Immature natural killer cell (primary cell): ENCODE measurements at regions not wholly inside any gene's neighbourhood (a gene's known extent, or its start where the extent isn't known, plus 50 kb on each side); places are given as distances from the start of the nearest gene placed in this dataset.

Experiments used
- DNase-seq, 3 donors: peaks; one replicate each; pipeline ENCODE4 v3.0.0; 2022; ENCODE audit warnings: mixed read lengths in 1 of 3
- H3K27ac Mint-ChIP-seq, 6 donors: one replicate each; pipeline ENCODE4 v1.8.0; 2020; ENCODE audit warnings: mixed read lengths in 6 of 6, mild to moderate bottlenecking in 5 of 6, inconsistent platforms in 4 of 6, moderate library complexity in 3 of 6
- H3K27me3 Mint-ChIP-seq, 3 donors: one replicate each; pipeline ENCODE4 v1.8.0; 2020 to 2021; ENCODE audit warnings: low read depth in 3 of 3, mild to moderate bottlenecking in 3 of 3, mixed read lengths in 3 of 3, moderate library complexity in 3 of 3, inconsistent platforms in 1 of 3
- H3K36me3 Mint-ChIP-seq, 3 donors: one replicate each; pipeline ENCODE4 v1.8.0; 2020; ENCODE audit warnings: mixed read lengths in 3 of 3, inconsistent platforms in 2 of 3, mild to moderate bottlenecking in 2 of 3
- H3K4me1 Mint-ChIP-seq, 2 donors: one replicate each; pipeline ENCODE4 v1.8.0; 2020; ENCODE audit warnings: inconsistent platforms in 2 of 2, mild to moderate bottlenecking in 2 of 2, mixed read lengths in 2 of 2, moderate library complexity in 1 of 2
- H3K4me3 Mint-ChIP-seq, 5 donors: one replicate each; pipeline ENCODE4 v1.8.0; 2020; ENCODE audit warnings: mild to moderate bottlenecking in 5 of 5, mixed read lengths in 5 of 5, inconsistent platforms in 3 of 5, moderate library complexity in 3 of 5
- H3K9me3 Mint-ChIP-seq, 6 donors: one replicate each; pipeline ENCODE4 v1.8.0; 2020; ENCODE audit warnings: mild to moderate bottlenecking in 6 of 6, mixed read lengths in 6 of 6, inconsistent platforms in 4 of 6, moderate library complexity in 3 of 6

DNA sequence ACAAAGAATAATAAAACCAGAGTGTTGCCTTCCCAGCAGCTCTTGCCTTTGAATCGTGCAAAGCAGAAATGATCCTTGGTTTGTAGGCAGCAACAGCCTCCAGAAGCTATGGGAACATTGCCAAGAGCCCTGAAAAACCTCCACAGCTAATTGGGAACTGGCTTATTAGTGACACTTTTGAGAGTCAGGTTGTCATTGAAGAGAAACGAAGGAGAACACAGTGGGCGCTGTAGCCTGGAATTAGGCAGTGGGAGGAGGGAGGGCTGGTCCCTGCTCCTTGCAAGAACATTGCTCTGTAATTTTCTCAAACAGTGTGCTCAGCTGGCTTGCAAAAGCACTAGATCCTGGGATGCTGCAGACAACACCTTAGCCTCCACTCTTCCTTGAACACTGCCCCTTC is 331.5 kb upstream of the EMCN start:
- Mint-ChIP-seq H3K27me3 (peaks cover 0 to 3% (median 0%) of the 10 kb centered on the region in 3 donors), H3K4me1 (no peaks in the 10 kb centered on the region), H3K27ac (no peak overlapping the region), H3K36me3 (no peaks in the 10 kb centered on the region), H3K9me3 (no peaks in the 10 kb centered on the region), H3K4me3 (no peak overlapping the region)
- DNase-seq, result no peak

DNA sequence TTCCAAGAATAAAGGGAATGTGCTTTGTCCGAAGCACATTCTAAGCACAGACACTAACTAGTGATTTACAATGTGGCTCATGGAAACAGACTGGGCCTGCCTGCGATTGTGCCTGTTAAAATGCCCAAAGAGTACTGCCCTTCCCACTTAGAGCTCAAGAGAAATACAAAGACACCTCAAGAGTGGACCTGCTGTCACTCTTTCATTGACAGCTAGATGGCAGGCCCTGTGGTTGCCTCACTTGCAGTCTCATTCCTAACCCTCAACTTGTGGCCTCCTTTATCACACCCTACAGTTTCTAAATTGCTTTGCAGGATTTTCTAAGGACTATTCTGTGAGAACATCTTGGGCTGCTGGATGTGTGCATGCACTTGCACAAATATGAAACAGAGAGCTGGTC is 331.0 kb upstream of the EMCN start:
- DNase-seq, result no peak
- H3K36me3 Mint-ChIP-seq, result no peaks in the 10 kb centered on the region
- no peaks in the 10 kb centered on the region for H3K9me3 Mint-ChIP-seq
- H3K27ac Mint-ChIP-seq, result no peak overlapping the region
- no peak overlapping the region for H3K4me3 Mint-ChIP-seq
- H3K27me3 Mint-ChIP-seq, result peaks cover 0 to 3% (median 0%) of the 10 kb centered on the region in 3 donors
- H3K4me1 Mint-ChIP-seq, result no peaks in the 10 kb centered on the region

DNA sequence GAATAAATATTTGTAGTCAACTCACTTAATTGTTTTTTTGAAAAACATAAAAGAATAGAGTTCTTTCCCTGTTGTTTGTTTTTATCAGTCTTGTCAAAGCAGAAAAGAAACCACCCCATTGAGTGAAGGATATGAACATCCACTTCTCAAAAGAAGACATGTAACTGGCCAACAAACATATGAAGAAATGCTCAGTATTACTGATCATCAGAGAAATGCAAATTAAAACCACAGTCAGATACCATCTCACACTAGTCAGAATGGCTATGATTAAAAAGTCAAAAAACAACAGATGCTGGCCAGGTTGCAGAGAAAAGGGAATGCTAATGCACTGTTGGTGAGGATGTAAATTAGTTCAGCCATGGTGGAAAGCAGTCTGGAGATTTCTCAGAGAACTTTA is 326.1 kb upstream of the EMCN start:
- H3K4me1 Mint-ChIP-seq, result no peaks in the 10 kb centered on the region
- H3K27ac Mint-ChIP-seq, result no peak overlapping the region
- H3K27me3 Mint-ChIP-seq, result peaks cover 0 to 7% (median 4%) of the 10 kb centered on the region in 3 donors
- H3K36me3 Mint-ChIP-seq, result peaks cover 0 to under 1% (median 0%) of the 10 kb centered on the region in 3 donors
- peaks cover 0 to 2% (median 0%) of the 10 kb centered on the region in 6 donors for H3K9me3 Mint-ChIP-seq
- H3K4me3 Mint-ChIP-seq, result no peak overlapping the region
- no peak for DNase-seq

DNA sequence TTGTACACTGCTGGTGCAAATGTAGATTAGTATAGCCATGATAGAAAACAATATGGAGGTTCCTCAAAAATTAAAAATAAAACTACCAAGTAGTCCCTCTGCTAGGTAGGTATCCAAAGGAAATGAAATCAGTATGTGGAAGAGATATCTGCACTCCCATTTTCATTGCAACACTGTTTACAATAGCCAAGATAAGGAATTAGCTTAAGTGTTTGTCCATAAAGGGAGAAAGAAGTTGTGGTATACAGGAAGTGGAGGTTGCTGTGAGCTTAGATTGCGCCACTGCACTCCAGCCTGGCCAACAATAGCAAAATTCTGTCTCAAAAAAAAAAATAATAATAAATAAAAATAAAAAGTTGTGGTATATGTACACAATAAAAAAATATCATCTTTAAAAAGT is 325.0 kb upstream of the EMCN start:
- Mint-ChIP-seq H3K9me3 (peaks cover 0 to 2% (median 0%) of the 10 kb centered on the region in 6 donors), H3K36me3 (peaks cover 0 to 4% (median 0%) of the 10 kb centered on the region in 3 donors), H3K27ac (no peak overlapping the region), H3K4me1 (no peaks in the 10 kb centered on the region), H3K27me3 (peaks cover 0 to 9% (median 4%) of the 10 kb centered on the region in 3 donors), H3K4me3 (no peak overlapping the region)
- DNase-seq, result no peak

DNA sequence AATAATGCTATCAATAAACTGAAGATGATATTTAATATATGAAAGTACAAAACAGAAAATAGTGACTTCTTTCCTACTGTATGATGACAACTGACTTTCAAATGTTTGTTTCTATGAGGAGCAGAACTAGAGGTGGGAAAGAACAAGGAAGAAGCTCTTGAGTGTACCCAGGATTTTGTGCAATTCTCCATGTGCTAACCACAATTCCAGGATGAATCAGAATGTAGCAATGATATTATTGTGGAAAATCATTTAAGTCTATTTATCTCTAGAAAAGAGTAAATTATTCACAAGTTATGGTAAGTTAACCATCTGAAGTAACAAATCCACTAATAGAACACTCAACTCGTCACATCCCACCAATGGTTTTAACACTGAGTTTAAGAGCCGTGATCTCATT is 324.1 kb upstream of the EMCN start:
- H3K4me3 Mint-ChIP-seq, result no peak overlapping the region
- no peak overlapping the region for H3K27ac Mint-ChIP-seq
- peaks cover 0 to 12% (median 4%) of the 10 kb centered on the region in 3 donors for H3K27me3 Mint-ChIP-seq
- peaks cover 0 to 2% (median 0%) of the 10 kb centered on the region in 6 donors for H3K9me3 Mint-ChIP-seq
- no peaks in the 10 kb centered on the region for H3K4me1 Mint-ChIP-seq
- H3K36me3 Mint-ChIP-seq, result peaks cover 0 to 4% (median 0%) of the 10 kb centered on the region in 3 donors
- DNase-seq, result no peak

DNA sequence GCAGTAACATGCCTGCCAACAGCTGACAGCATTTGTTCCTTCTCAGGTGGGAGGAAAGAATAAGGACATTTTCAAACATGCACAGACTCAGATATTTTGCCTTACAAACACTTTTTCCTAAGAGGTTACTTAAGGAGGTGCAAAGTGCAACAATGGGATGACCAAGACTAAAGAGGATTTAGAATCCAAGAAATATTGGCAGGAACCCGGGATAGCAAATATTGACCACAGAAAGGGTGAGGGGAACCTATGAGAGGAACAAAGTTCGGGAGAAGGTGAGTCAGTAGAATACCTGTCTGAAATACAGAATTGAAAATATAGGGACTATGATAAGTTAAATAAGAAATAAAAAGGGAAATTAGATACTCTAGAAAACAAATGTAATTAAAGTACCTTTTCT is 321.9 kb upstream of the EMCN start:
- H3K4me3 Mint-ChIP-seq, result no peak overlapping the region
- H3K9me3 Mint-ChIP-seq, result peaks cover 0 to 2% (median 0%) of the 10 kb centered on the region in 6 donors
- DNase-seq, result no peak
- peaks cover 0 to 4% (median 0%) of the 10 kb centered on the region in 3 donors for H3K36me3 Mint-ChIP-seq
- H3K27ac Mint-ChIP-seq, result no peak overlapping the region
- H3K4me1 Mint-ChIP-seq, result no peaks in the 10 kb centered on the region
- H3K27me3 Mint-ChIP-seq, result peaks cover 0 to 12% (median 6%) of the 10 kb centered on the region in 3 donors

DNA sequence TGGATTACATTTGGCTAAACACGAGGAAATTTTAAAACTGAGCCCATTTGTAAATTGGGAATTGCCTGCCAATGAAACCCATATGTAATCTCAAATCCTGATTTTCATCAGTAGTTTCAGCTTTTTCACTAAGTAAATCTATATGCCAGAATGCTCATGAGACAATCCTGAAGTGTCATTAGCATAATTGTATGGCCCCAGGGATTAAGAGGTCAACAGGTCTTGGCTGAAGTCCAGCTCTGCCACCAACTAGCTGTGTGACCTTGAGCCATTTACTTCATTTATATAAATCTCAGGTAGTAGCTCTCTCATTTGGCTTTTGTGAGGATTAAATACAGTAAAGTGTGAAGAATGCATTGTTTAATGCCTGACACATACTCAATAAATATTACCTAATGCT is 320.5 kb upstream of the EMCN start:
- Mint-ChIP-seq H3K27ac (no peak overlapping the region), H3K36me3 (peaks cover 0 to 4% (median 0%) of the 10 kb centered on the region in 3 donors), H3K9me3 (peaks cover 0 to 2% (median 0%) of the 10 kb centered on the region in 6 donors), H3K4me3 (no peak overlapping the region), H3K27me3 (peaks cover 0 to 12% (median 6%) of the 10 kb centered on the region in 3 donors), H3K4me1 (no peaks in the 10 kb centered on the region)
- DNase-seq, result no peak

DNA sequence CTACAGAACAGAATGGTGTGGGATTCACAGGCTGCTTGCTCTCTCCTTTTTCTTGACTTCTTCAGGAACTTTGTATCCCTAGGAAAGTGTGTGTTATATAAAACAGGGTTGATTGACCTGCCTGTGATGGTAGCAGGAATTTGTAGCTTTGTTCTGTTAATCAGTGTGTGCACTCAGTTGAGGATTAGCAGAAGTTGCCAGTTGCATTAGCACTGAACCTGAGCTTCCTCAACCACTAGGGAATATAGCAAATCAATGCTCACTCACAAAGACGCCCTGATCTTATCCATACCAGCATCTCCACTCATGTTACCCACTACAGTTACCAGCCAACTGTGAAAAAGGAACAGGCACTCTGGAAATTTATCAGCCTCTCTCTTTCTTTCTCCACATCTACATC is 319.1 kb upstream of the EMCN start:
- Mint-ChIP-seq H3K36me3 (peaks cover 0 to 4% (median 0%) of the 10 kb centered on the region in 3 donors), H3K27me3 (peaks cover 0 to 12% (median 6%) of the 10 kb centered on the region in 3 donors), H3K4me1 (no peaks in the 10 kb centered on the region), H3K9me3 (peaks cover 0 to 2% (median 0%) of the 10 kb centered on the region in 6 donors), H3K27ac (no peak overlapping the region), H3K4me3 (no peak overlapping the region)
- DNase-seq, result no peak

DNA sequence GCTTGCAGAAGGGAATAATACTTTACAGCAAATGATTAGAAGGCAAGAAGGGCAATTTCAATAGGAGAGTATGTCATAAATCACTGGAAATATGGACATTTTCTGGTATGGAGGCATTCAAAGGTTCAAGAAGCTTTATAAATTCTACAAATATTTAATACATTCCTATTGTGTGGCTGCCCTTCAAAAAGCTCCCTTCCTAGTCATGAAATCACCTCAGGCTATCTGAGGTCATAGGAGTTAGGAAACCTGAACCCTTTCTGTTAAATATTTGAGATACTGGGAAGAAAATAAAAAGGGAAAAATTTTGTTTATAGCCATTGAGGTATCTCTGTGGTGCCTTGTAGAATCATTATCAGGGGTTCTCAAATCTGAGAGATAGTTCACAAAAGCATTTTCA is 316.8 kb upstream of the EMCN start:
- Mint-ChIP-seq H3K27ac (no peak overlapping the region), H3K4me1 (no peaks in the 10 kb centered on the region), H3K9me3 (peaks cover 0 to 2% (median 0%) of the 10 kb centered on the region in 6 donors), H3K4me3 (no peak overlapping the region), H3K27me3 (peaks cover 0 to 7% (median 5%) of the 10 kb centered on the region in 3 donors), H3K36me3 (peaks cover 0 to 4% (median 0%) of the 10 kb centered on the region in 3 donors)
- DNase-seq, result no peak

DNA sequence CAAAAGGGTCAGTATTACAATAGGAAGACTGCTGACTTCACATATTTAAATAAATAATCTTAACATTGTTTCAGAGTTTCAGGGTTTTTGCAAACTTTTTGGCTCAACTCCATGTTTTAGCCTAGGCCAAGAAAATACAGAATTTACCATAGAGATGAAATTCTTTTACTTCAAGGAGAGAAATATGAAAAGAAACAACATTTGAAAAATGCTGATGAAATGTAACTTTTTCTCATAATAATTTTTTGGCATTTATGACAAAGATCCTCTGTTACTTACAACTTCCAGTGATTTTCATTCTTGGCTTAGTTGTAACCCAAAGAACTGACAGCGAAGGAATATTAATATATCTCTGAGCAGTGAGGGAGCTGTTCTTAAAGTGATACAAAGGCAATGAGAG is 316.1 kb upstream of the EMCN start:
- H3K36me3 Mint-ChIP-seq, result peaks cover 0 to 3% (median 0%) of the 10 kb centered on the region in 3 donors
- peaks cover 0 to under 1% (median 0%) of the 10 kb centered on the region in 6 donors for H3K9me3 Mint-ChIP-seq
- H3K4me1 Mint-ChIP-seq, result no peaks in the 10 kb centered on the region
- no peak overlapping the region for H3K4me3 Mint-ChIP-seq
- H3K27ac Mint-ChIP-seq, result no peak overlapping the region
- DNase-seq, result no peak
- peaks cover 0 to 7% (median 2%) of the 10 kb centered on the region in 3 donors for H3K27me3 Mint-ChIP-seq

DNA sequence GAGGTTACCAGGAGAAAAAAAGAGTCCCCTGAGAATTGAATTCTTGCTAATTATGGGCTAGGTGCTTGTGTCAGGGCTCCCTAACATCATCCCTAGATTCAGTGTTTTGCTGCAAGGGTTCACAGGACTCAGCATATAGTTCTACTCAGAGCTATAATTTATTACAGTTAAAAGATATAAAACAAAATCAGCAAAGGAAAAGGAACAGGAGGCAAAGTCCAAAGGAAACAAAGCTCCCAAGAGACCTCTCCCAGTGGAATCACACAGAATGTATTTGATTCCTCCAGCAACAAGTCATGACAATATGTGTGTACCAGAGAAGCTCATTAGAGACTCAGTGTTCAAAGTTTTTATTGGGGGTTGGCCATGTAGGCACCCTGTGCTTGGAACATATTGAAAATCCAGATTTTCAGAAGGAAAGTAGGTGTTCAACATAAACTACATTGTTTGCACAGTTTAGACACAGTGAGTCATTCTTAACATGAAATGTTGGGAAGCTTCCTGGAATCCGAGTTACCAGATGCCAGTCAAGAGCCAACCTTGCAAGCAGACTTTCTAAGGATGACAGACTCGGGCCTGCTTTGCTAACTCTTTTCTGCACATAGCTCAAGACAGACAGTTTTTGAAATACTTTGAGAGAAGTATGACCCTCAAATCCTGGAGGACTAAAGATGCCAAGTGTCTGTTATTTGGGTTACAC is 311.3 kb upstream of the EMCN start:
- H3K27me3 Mint-ChIP-seq, result peaks cover 0 to 2% (median 0%) of the 10 kb centered on the region in 3 donors
- DNase-seq, result no peak
- no peak overlapping the region for H3K27ac Mint-ChIP-seq
- H3K4me3 Mint-ChIP-seq, result no peak overlapping the region
- H3K36me3 Mint-ChIP-seq, result no peaks in the 10 kb centered on the region
- no peaks in the 10 kb centered on the region for H3K9me3 Mint-ChIP-seq
- H3K4me1 Mint-ChIP-seq, result no peaks in the 10 kb centered on the region

DNA sequence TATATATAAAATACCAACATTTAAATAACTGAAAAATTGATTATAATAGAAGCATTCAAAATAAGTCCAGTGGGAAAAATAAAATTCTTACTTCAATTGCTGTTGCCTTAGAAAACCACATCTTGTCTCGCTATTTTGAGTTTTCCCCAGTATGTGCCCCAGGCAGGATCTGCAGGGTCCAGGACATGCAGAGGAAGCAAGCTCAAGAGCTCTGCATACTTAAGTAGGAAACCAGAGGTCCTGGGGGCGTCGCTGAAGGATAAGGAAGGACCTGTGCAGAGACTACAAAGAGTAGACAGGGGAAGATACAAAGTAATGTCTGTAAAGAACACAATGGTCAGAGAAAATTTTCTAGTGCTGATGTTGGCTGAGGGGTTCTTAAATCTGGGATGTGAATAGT is 310.5 kb upstream of the EMCN start:
- Mint-ChIP-seq H3K4me3 (no peak overlapping the region), H3K27ac (no peak overlapping the region), H3K36me3 (no peaks in the 10 kb centered on the region), H3K9me3 (no peaks in the 10 kb centered on the region), H3K27me3 (peaks cover 0 to 2% (median 0%) of the 10 kb centered on the region in 3 donors), H3K4me1 (no peaks in the 10 kb centered on the region)
- no peak for DNase-seq

DNA sequence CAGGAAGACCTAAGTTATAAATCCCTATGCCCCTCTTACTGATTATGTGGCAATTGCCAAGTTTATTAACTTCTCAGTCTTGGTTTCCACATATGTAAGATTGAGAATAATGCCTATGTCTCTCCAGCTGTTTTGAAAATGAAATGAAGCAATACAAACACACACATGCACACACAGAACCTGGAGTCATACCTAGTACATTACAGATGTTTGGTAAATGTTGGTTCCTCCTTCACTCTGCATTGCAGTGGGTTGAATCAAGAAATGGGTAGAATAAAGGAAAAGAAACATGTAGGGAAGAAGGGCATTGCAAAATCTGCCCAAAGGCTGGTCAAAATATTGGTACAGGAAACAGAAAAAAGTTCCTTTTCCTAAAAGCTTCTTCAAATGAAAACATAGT is 309.9 kb upstream of the EMCN start:
- no peaks in the 10 kb centered on the region for H3K4me1 Mint-ChIP-seq
- H3K27me3 Mint-ChIP-seq, result peaks cover 0 to 2% (median 0%) of the 10 kb centered on the region in 3 donors
- no peak for DNase-seq
- no peak overlapping the region for H3K4me3 Mint-ChIP-seq
- no peaks in the 10 kb centered on the region for H3K36me3 Mint-ChIP-seq
- no peak overlapping the region for H3K27ac Mint-ChIP-seq
- H3K9me3 Mint-ChIP-seq, result peaks cover 0 to under 1% (median 0%) of the 10 kb centered on the region in 6 donors

DNA sequence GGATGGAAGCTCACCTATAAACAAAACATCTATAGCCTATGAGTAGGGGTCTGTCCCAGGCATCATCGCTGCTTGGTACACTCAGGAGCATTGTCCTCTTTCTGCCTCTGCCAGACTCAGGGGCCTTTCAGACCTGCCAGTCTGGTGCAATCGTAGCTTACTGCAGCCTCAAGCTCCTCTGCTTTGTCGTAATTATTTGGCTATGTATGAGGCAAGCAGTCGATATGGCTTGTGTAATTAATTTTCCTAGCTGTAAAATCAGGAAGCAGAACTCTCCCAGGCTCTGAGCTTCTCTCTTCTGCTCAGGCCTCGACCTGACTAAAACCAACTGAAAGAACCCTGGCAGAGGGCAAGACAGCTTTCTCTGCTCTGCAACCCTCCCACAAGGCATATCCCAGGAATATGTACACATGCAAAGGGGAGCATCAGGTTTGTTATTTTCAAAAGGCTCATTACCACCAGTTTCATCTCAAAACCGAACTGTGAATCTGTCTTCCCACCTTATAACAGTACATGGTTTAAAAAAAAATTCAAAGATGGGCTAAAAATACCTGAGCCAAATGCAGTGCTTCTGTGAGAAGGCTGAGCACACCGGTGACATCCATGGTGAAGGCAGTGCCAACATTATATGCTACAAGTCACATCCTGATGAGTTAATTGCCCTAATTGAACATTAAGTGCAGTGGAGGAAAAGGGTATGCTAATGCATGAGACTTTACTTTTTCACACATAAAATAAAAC is 309.2 kb upstream of the EMCN start:
- no peaks in the 10 kb centered on the region for H3K36me3 Mint-ChIP-seq
- H3K9me3 Mint-ChIP-seq, result peaks cover 0 to 3% (median 0%) of the 10 kb centered on the region in 6 donors
- H3K27me3 Mint-ChIP-seq, result peaks cover 0 to 2% (median 1%) of the 10 kb centered on the region in 3 donors
- no peak for DNase-seq
- no peaks in the 10 kb centered on the region for H3K4me1 Mint-ChIP-seq
- no peak overlapping the region for H3K4me3 Mint-ChIP-seq
- H3K27ac Mint-ChIP-seq, result no peak overlapping the region
